ENCODE measurements at regions not wholly inside any gene's neighbourhood (a gene's known extent, or its start where the extent isn't known, plus 50 kb on each side); places are given as distances from the start of the nearest gene placed in this dataset.
"Not testable (repeated sequence)": the region's sequence is repeated elsewhere in the genome, so short reads cannot be mapped to it uniquely, and the experiment has no call there.

GRCh38 chrX:144134448-144135119 lies 250.7 kb downstream of the UBE2NL start:
- DNase-seq; ATAC-seq; intact Hi-C loops (cut with DNase I, micrococcal nuclease): not testable (repeated sequence)

GRCh38 chrX:144154474-144154873 lies 270.6 kb downstream of the UBE2NL start:
- ATAC-seq; DNase-seq; intact Hi-C loops (cut with DNase I, micrococcal nuclease): not testable (repeated sequence)

- intact Hi-C loops (cut with DNase I, micrococcal nuclease); DNase-seq; ATAC-seq: not testable (repeated sequence)
These were observed 301.3 kb downstream of the UBE2NL start for GRCh38 chrX:144185197-144185596.

GRCh38 chrX:144188489-144188888 lies 304.6 kb downstream of the UBE2NL start:
- intact Hi-C loops (cut with DNase I, micrococcal nuclease); ATAC-seq; DNase-seq: not testable (repeated sequence)

DNA sequence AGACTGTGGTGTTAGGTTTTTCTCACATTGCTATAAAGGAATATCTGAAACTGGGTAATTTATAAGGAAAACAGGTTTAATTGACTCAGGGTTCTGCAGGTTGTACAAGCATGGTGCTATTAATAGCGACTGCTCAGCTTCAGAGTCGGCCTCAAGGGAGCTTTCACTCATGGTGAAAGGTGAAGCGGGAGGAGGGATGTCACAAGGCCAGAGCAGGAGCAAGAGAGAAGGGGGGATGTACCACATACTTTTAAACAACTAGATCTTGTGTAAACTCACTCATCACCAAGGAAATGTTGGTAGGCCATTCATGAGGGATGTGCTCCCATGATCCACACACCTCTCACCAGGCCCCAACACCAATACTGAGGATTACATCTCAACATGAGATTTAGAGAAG lies 313.2 kb downstream of the UBE2NL start:
- intact Hi-C loops (cut with DNase I, micrococcal nuclease); ATAC-seq: not testable (repeated sequence)

GRCh38 chrX:144202726-144203125 lies 318.9 kb downstream of the UBE2NL start:
- DNase-seq; intact Hi-C loops (cut with DNase I, micrococcal nuclease): not testable (repeated sequence)
- ATAC-seq = peak; percentile 67

More for the DNA sequence above, 313.2 kb downstream of the UBE2NL start:
- DNase-seq = not testable (repeated sequence)

DNA sequence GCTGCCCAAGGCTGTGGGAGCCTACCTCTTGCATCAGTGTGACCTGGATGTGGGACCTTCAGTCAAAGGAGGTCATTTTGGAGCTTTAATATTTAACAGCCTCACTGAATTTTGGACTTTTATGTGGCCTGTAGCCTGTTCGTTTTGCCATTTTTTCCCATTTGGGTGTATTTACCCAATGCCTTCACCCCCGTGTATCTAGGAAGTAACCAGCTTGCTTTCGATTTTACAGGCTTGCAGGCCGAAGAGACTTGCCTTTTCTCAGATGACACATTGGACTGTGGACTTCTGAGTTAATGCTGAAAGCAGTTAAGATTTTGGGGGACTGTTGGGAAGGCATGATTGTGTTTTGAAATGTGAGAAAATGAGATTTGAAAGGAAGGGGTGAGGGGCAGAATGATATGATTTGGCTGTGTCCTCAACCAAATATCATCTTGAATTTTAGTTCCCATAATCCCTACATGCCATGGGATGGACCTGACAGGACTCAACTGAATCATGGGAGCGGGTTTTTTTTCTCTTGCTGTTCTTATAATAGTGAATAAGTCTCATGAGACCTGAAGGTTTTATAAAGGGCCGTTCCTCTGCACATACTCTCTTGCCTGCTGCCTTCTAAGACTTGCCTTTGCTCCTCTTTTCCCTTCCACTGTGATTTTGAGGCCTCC lies 324.6 kb downstream of the UBE2NL start:
- ATAC-seq; intact Hi-C loops (cut with DNase I, micrococcal nuclease); DNase-seq: not testable (repeated sequence)

- intact Hi-C loops (cut with DNase I, micrococcal nuclease) = no loop called here
- no peak for ATAC-seq
- DNase-seq = no peak
These were observed 330.8 kb downstream of the UBE2NL start for GRCh38 chrX:144214651-144215050.

- ATAC-seq (no peak), DNase-seq (no peak)
- intact Hi-C loops (cut with DNase I, micrococcal nuclease) = no loop called here
These were observed 335.2 kb downstream of the UBE2NL start for GRCh38 chrX:144219035-144219434.

GRCh38 chrX:144231116-144231785 lies 347.4 kb downstream of the UBE2NL start:
- intact Hi-C loops (cut with DNase I, micrococcal nuclease); ATAC-seq; DNase-seq: not testable (repeated sequence)

DNA sequence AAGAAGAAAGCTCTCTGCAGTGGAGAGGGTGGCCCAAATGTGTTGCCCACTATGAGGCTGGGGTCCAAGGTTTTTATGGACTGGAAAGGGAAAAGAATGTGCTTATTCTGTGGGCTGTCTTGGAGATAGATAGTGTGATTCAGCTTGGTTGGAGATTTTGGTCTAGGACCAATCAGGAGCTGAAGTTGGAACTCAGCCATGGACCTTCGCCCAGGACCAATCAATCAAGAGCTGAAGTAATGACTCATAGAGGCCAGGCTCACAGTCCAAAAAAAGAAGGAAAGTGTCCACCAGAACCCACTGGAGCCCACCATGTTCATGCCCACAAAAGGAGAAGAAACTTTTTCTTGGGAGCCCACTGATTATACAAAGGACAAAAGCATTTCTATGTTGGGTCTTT lies 369.5 kb downstream of the UBE2NL start:
- DNase-seq (no peak), ATAC-seq (no peak)
- intact Hi-C loops (cut with DNase I, micrococcal nuclease) = no loop called here

GRCh38 chrX:144259054-144259453 lies 375.2 kb downstream of the UBE2NL start:
- intact Hi-C loops (cut with DNase I, micrococcal nuclease) = no loop called here
- no peak for ATAC-seq
- DNase-seq = no peak

- DNase-seq (no peak), ATAC-seq (no peak)
- intact Hi-C loops (cut with DNase I, micrococcal nuclease) = no loop called here
These were observed 381.8 kb downstream of the UBE2NL start for GRCh38 chrX:144265641-144266040.

DNA sequence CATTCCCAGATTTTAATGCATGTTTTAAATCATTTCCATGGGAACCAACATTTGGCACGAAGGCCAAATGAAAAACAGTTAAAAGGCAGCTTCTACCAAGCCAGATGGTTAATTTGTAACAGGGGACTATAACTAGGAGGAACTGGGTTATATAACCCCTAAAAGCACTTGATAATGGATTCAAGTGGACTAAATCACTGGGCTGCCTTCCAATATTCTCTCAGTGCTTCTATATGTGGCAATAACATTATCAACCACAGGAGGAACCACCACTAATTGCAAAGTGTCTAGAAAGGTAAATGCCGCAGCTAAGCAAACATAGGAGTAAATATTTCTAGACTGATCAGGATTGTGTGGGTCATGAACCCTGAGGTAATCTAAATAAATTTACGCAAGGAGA lies 391.5 kb downstream of the UBE2NL start:
- ATAC-seq = no peak
- DNase-seq = no peak
- intact Hi-C loops (cut with DNase I, micrococcal nuclease) = no loop called here

GRCh38 chrX:144275843-144276242 lies 392.0 kb downstream of the UBE2NL start:
- intact Hi-C loops (cut with DNase I, micrococcal nuclease) = no loop called here
- no peak for DNase-seq
- no peak for ATAC-seq

DNA sequence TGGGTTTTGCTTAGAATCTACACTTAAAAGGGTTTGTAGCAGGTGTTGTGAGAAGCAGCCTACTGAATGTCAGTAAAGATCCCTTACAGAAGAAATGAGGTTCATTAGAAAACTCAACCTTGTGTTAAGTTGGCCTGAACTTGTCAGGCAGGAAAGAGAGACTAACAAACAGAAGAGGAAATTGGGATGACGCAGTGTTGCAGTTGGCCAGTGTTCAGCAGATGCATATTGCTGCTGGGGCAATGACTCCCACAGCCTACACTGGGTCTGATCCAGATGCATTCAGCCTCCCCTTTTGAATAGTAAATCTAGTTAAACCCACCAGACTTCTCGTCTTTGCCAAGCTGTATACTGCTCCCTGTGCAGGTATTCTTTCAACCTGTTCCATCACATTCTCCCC lies 409.4 kb downstream of the UBE2NL start:
- intact Hi-C loops (cut with DNase I, micrococcal nuclease) = no loop called here
- ATAC-seq = no peak

GRCh38 chrX:144295921-144296320 lies 412.1 kb downstream of the UBE2NL start:
- no peak for ATAC-seq
- no peak for DNase-seq
- intact Hi-C loops (cut with DNase I, micrococcal nuclease) = no loop called here

More for the DNA sequence above, 409.4 kb downstream of the UBE2NL start:
- DNase-seq = no peak

- no peak for DNase-seq
- ATAC-seq = no peak
- intact Hi-C loops (cut with DNase I, micrococcal nuclease) = no loop called here
These were observed 413.4 kb downstream of the UBE2NL start for GRCh38 chrX:144297221-144297620.

GRCh38 chrX:144327495-144327894 lies 443.6 kb downstream of the UBE2NL start:
- intact Hi-C loops (cut with DNase I, micrococcal nuclease) = no loop called here
- ATAC-seq = no peak
- no peak for DNase-seq

DNA sequence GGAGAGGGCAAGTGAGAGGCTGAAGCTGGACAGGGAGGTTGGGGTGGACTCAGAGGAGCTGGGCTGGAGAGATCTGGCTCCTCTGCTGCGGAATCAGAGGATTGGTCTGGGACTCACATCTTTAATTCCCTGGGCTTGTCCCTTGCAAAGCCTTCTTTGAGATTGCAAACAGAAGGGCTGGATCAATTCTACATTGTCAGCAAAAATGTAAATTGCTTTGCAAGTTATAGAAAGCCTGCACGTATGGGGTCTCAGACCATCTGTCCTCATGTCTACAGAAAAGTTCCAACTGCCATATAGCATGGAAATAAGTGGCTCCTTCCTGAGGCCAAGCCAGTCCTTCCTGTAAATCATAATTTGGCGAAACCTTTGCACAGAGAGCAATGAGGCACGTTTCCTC lies 449.6 kb downstream of the UBE2NL start:
- DNase-seq (no peak), ATAC-seq (no peak)
- intact Hi-C loops (cut with DNase I, micrococcal nuclease) = no loop called here
